ENCODE measurements at regions not wholly inside any gene's neighbourhood (a gene's known extent, or its start where the extent isn't known, plus 50 kb on each side); places are given as distances from the start of the nearest gene placed in this dataset.

DNA sequence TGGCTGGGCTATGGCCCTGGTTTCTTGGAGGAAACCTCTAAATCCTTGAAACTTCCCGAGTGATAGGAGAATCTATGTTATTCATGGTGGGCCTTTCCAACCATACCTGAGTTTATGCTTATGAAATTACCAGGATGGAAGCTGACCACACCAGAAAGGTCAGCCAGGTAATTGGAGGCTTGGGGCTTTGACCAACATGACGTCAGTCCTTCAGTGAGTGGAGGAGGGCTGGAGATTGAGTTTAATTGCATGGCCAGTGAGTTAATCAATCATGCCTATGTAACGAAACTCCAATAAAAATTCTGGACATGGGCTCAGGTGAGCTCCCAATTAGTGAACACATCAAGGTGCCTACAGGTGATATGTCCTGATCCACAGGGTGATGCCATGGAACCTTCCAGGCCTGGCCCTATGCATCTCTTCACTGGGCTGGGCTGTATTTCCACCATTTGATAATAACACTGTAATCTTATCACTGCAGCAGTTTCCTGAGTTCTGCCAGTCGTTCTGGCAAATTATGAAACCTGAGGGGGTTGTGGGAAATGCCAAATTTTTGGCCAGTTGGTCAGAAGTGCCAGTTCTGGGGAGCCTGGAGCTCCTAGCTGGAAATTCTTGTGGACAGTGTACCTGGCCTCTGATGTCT lies 106.5 kb downstream of the CDH26 start:
- TF ChIP-seq POLR2A (IDR thresholded peaks at IDR 0.05; ENCODE audit: control extremely low read depth in 1 of 2, low read depth in 2 of 2, low read length in 2 of 2) = no peak
- TF ChIP-seq MAFK (IDR thresholded peaks at IDR 0.05; ENCODE audit: low read depth, low read length) = no peak
- no peak for TF ChIP-seq ZNF274 (IDR thresholded peaks at IDR 0.05; ENCODE audit: borderline replicate concordance, extremely low read depth, low read length)
- no peak for TF ChIP-seq YY1 (IDR thresholded peaks at IDR 0.05; ENCODE audit: low read depth, low read length)
- TF ChIP-seq, protein P1, sequence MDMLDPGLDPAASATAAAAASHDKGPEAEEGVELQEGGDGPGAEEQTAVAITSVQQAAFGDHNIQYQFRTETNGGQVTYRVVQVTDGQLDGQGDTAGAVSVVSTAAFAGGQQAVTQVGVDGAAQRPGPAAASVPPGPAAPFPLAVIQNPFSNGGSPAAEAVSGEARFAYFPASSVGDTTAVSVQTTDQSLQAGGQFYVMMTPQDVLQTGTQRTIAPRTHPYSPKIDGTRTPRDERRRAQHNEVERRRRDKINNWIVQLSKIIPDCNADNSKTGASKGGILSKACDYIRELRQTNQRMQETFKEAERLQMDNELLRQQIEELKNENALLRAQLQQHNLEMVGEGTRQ (IDR thresholded peaks at IDR 0.05; ENCODE audit: low read length) = no peak
- TF ChIP-seq, protein P2, sequence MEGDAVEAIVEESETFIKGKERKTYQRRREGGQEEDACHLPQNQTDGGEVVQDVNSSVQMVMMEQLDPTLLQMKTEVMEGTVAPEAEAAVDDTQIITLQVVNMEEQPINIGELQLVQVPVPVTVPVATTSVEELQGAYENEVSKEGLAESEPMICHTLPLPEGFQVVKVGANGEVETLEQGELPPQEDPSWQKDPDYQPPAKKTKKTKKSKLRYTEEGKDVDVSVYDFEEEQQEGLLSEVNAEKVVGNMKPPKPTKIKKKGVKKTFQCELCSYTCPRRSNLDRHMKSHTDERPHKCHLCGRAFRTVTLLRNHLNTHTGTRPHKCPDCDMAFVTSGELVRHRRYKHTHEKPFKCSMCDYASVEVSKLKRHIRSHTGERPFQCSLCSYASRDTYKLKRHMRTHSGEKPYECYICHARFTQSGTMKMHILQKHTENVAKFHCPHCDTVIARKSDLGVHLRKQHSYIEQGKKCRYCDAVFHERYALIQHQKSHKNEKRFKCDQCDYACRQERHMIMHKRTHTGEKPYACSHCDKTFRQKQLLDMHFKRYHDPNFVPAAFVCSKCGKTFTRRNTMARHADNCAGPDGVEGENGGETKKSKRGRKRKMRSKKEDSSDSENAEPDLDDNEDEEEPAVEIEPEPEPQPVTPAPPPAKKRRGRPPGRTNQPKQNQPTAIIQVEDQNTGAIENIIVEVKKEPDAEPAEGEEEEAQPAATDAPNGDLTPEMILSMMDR (IDR thresholded peaks at IDR 0.05; ENCODE audit: control extremely low read depth in 1 of 3, insufficient read depth in 1 of 3, low read depth in 1 of 3, low read length in 3 of 3) = no peak
- TF ChIP-seq EGR1 (IDR thresholded peaks at IDR 0.05; ENCODE audit: borderline replicate concordance, low read depth, low read length) = no peak
- no peak for TF ChIP-seq CHD2 (IDR thresholded peaks at IDR 0.05; ENCODE audit: low read length)
- TF ChIP-seq POLR2AphosphoS5 (IDR thresholded peaks at IDR 0.05; ENCODE audit: low read depth, low read length) = no peak
- no peak for TF ChIP-seq HDAC6 (IDR thresholded peaks at IDR 0.05; ENCODE audit: low read depth, low read length)
- TF ChIP-seq CHD1 (IDR thresholded peaks at IDR 0.05; ENCODE audit: low read depth, low read length) = no peak
- no peak for TF ChIP-seq RAD21 (IDR thresholded peaks at IDR 0.05 in 1 of 2, conservative IDR thresholded peaks at IDR 0.05 in 1 of 2; ENCODE audit: low read depth in 2 of 2, low read length in 2 of 2)

All from H1 (cell line).